HEK293 (cell line): ENCODE measurements at regions not wholly inside any gene's neighbourhood (a gene's known extent, or its start where the extent isn't known, plus 50 kb on each side); places are given as distances from the start of the nearest gene placed in this dataset.

Source experiments
- CTCF ChIA-PET: fragments of 350-600 bp; formaldehyde crosslinking; extraction: SDS; loops from one replicate; lab custom pipeline; 2021; ENCODE audit warnings: antibody characterized with exemption; lab: Yijun Ruan, JAX
- POLR2A ChIA-PET: fragments of 300-600 bp; formaldehyde crosslinking; extraction: SDS; loops from one replicate; lab custom pipeline; 2020; ENCODE audit warnings: antibody characterized with exemption, inconsistent platforms; lab: Yijun Ruan, JAX
- H3K27ac ChIP-seq: fragments of 200-500 bp; sonication (Bioruptor generic); 2 replicates; pipeline ENCODE4 v1.5.1; 2014; ENCODE audit warnings: low read depth, low read length, control low read depth, inconsistent platforms; ENCODE audit errors: extremely low read depth
- H3K36me3 ChIP-seq, 2 experiments: fragments of 200-500 bp in 1 of 2; sonication (Bioruptor generic) in 1 of 2; 1 replicate in 1 of 2; 2 replicates in 1 of 2; pipeline ENCODE4 v1.5.1; 2014 to 2017; ENCODE audit warnings: inconsistent platforms in 2 of 2, low read length in 2 of 2; ENCODE audit not compliant: control insufficient read depth in 2 of 2, insufficient read depth in 1 of 2
- H3K4me1 ChIP-seq: fragments of 200-500 bp; sonication (Bioruptor generic); 2 replicates; pipeline ENCODE4 v1.5.1; 2014; ENCODE audit warnings: mild to moderate bottlenecking, low read length, inconsistent platforms; ENCODE audit not compliant: control insufficient read depth, insufficient read depth
- H3K4me3 ChIP-seq: 2 replicates; pipeline ENCODE4 v1.5.1; 2011; ENCODE audit warnings: low read depth, mild to moderate bottlenecking, control low read depth, low read length, moderate library complexity
- H3K9me3 ChIP-seq: fragments of 200-500 bp; sonication (Bioruptor generic); 2 replicates; pipeline ENCODE4 v1.5.1; 2014; ENCODE audit warnings: low read depth, low read length, inconsistent platforms; ENCODE audit not compliant: control insufficient read depth, insufficient read depth
- KLF10 ChIP-seq: fragments of 450-650 bp; IDR thresholded peaks from 2 replicates; pipeline ENCODE4 v1.5.1; 2018; ENCODE audit warnings: missing biosample characterization, mild to moderate bottlenecking, missing genetic modification characterization
- RBAK ChIP-seq: fragments of 450-650 bp; formaldehyde crosslinking; IDR thresholded peaks from 2 replicates; pipeline ENCODE4 v1.5.1; 2016; ENCODE audit warnings: missing biosample characterization, missing genetic modification characterization
- ZEB2 ChIP-seq: fragments of 450-650 bp; formaldehyde crosslinking; IDR thresholded peaks from 2 replicates; pipeline ENCODE4 v1.5.1; 2016; ENCODE audit warnings: missing biosample characterization, missing genetic modification characterization
- ZIC2 ChIP-seq: fragments of 450-650 bp; formaldehyde crosslinking; IDR thresholded peaks from 2 replicates; pipeline ENCODE4 v1.5.1; 2016; ENCODE audit warnings: missing biosample characterization, missing genetic modification characterization
- ZNF133 ChIP-seq: fragments of 450-650 bp; formaldehyde crosslinking; IDR thresholded peaks from 2 replicates; pipeline ENCODE4 v1.5.1; 2016; ENCODE audit warnings: missing biosample characterization, missing genetic modification characterization
- ZNF155 ChIP-seq: fragments of 450-650 bp; formaldehyde crosslinking; IDR thresholded peaks from 2 replicates; pipeline ENCODE4 v1.5.1; 2016; ENCODE audit warnings: missing biosample characterization, missing genetic modification characterization
- ZNF266 ChIP-seq: fragments of 450-650 bp; formaldehyde crosslinking; IDR thresholded peaks from 2 replicates; pipeline ENCODE4 v1.5.1; 2016; ENCODE audit warnings: missing biosample characterization, missing genetic modification characterization, low read depth
- ZNF433 ChIP-seq: fragments of 450-650 bp; formaldehyde crosslinking; IDR thresholded peaks from 2 replicates; pipeline ENCODE4 v1.5.1; 2016; ENCODE audit warnings: missing biosample characterization, missing genetic modification characterization, low read depth
- ZNF701 ChIP-seq: fragments of 450-650 bp; formaldehyde crosslinking; IDR thresholded peaks from 2 replicates; pipeline ENCODE4 v1.5.1; 2016; ENCODE audit warnings: missing biosample characterization, missing genetic modification characterization
- TF ChIP-seq, protein P1 (sequence below): fragments of 450-650 bp; formaldehyde crosslinking; IDR thresholded peaks from 2 replicates; pipeline ENCODE4 v1.5.1; 2016; ENCODE audit warnings: missing biosample characterization, missing genetic modification characterization
- TF ChIP-seq, protein P2 (sequence below): fragments of 450-650 bp; formaldehyde crosslinking; conservative IDR thresholded peaks from 2 replicates; pipeline ENCODE4 v1.5.1; 2016; ENCODE audit warnings: low read depth, missing biosample characterization, missing genetic modification characterization
- TF ChIP-seq, protein P3 (sequence below): fragments of 450-650 bp; formaldehyde crosslinking; IDR thresholded peaks from 2 replicates; pipeline ENCODE4 v1.5.1; 2016; ENCODE audit warnings: missing biosample characterization, missing genetic modification characterization
- TF ChIP-seq, protein P4 (sequence below): fragments of 450-650 bp; formaldehyde crosslinking; IDR thresholded peaks from 2 replicates; pipeline ENCODE4 v1.5.1; 2017; ENCODE audit warnings: missing biosample characterization, missing genetic modification characterization
- TF ChIP-seq, protein P5 (sequence below): fragments of 450-650 bp; formaldehyde crosslinking; IDR thresholded peaks from 2 replicates; pipeline ENCODE4 v1.5.1; 2016; ENCODE audit warnings: missing biosample characterization, missing genetic modification characterization, borderline replicate concordance

DNA sequence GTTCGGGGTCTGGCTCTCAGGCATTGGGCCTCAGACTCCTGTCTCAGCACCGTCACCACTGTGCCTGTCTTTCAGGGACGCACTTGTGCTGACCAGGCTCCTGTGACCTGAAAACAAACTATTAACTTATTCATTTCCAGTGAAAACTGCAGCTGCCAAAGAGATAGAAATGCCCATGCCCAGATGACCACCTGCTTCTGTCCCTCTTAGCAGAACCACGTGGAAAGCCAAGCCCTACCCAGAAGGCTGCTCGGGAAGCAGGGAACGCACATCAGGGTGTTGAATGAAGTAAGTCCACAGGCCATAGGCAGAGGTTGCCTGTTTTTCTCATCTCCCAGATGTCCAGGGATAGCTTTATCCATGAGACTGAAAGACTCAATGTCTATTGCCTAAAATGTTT lies 219.3 kb downstream of the EBLN2 start:
- CTCF ChIA-PET = no interaction called here
- H3K4me3 ChIP-seq = no peak overlapping the region
- no peaks in the 10 kb centered on the region for H3K36me3 ChIP-seq
- POLR2A ChIA-PET = no interaction called here
- H3K9me3 ChIP-seq = no peaks in the 10 kb centered on the region
- H3K27ac ChIP-seq = no peak overlapping the region
- H3K4me1 ChIP-seq = peaks cover 6% of the 10 kb centered on the region; the same call in 1 of the 2 replicates
- no peak for TF ChIP-seq ZNF701 (tag by site-specific recombination)

DNA sequence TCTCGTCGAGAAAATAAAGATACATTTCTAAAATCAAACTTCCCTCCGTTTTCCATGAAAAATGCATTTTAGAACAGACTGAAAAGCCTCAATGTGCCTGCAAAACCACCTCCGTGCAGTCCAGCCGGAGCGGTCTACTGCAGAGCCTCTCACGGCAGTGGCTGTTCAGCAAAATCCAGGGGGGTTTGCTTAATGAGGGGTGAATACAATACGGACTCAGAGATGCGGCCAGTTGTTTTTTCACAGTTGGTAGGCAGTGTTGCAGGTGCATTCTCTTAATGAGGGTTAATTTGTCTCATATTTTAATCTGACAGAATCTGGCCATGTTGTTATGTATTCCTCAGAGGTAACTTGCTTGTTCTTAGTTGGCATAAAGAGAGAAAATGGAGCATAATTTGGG lies 223.0 kb downstream of the EBLN2 start:
- Histone ChIP-seq H3K4me1 (no peaks in the 10 kb centered on the region), H3K9me3 (no peaks in the 10 kb centered on the region), H3K36me3 (no peaks in the 10 kb centered on the region)
- ChIA-PET POLR2A (no interaction called here), CTCF (no interaction called here)
- TF ChIP-seq ZNF155 (tag by site-specific recombination) (no peak), KLF10 (tag by site-specific recombination) (no peak), ZEB2 (tag by site-specific recombination) (no peak), ZNF133 (tag by site-specific recombination) (no peak), ZNF266 (no peak), ZNF433 (tag by site-specific recombination) (no peak)
- TF ChIP-seq, protein P1, sequence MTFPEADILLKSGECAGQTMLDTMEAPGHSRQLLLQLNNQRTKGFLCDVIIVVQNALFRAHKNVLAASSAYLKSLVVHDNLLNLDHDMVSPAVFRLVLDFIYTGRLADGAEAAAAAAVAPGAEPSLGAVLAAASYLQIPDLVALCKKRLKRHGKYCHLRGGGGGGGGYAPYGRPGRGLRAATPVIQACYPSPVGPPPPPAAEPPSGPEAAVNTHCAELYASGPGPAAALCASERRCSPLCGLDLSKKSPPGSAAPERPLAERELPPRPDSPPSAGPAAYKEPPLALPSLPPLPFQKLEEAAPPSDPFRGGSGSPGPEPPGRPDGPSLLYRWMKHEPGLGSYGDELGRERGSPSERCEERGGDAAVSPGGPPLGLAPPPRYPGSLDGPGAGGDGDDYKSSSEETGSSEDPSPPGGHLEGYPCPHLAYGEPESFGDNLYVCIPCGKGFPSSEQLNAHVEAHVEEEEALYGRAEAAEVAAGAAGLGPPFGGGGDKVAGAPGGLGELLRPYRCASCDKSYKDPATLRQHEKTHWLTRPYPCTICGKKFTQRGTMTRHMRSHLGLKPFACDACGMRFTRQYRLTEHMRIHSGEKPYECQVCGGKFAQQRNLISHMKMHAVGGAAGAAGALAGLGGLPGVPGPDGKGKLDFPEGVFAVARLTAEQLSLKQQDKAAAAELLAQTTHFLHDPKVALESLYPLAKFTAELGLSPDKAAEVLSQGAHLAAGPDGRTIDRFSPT (tag by site-specific recombination) = no peak
- TF ChIP-seq, protein P2, sequence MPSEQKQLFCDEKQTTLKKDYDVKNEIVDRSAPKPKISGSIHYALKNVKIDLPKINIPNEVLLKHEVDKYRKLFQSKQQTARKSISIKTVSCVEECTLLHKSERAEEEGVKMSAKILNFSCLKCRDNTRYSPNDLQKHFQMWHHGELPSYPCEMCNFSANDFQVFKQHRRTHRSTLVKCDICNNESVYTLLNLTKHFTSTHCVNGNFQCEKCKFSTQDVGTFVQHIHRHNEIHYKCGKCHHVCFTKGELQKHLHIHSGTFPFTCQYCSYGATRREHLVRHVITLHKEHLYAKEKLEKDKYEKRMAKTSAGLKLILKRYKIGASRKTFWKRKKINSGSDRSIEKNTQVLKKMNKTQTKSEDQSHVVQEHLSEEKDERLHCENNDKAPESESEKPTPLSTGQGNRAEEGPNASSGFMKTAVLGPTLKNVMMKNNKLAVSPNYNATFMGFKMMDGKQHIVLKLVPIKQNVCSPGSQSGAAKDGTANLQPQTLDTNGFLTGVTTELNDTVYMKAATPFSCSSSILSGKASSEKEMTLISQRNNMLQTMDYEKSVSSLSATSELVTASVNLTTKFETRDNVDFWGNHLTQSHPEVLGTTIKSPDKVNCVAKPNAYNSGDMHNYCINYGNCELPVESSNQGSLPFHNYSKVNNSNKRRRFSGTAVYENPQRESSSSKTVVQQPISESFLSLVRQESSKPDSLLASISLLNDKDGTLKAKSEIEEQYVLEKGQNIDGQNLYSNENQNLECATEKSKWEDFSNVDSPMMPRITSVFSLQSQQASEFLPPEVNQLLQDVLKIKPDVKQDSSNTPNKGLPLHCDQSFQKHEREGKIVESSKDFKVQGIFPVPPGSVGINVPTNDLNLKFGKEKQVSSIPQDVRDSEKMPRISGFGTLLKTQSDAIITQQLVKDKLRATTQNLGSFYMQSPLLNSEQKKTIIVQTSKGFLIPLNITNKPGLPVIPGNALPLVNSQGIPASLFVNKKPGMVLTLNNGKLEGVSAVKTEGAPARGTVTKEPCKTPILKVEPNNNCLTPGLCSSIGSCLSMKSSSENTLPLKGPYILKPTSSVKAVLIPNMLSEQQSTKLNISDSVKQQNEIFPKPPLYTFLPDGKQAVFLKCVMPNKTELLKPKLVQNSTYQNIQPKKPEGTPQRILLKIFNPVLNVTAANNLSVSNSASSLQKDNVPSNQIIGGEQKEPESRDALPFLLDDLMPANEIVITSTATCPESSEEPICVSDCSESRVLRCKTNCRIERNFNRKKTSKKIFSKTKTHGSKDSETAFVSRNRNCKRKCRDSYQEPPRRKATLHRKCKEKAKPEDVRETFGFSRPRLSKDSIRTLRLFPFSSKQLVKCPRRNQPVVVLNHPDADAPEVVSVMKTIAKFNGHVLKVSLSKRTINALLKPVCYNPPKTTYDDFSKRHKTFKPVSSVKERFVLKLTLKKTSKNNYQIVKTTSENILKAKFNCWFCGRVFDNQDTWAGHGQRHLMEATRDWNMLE = no peak
- TF ChIP-seq, protein P3, sequence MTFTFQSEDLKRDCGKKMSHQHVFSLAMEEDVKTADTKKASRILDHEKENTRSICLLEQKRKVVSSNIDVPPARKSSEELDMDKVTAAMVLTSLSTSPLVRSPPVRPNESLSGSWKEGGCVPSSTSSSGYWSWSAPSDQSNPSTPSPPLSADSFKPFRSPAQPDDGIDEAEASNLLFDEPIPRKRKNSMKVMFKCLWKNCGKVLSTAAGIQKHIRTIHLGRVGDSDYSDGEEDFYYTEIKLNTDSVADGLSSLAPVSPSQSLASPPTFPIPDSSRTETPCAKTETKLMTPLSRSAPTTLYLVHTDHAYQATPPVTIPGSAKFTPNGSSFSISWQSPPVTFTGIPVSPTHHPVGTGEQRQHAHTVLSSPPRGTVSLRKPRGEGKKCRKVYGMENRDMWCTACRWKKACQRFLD (tag by site-specific recombination) = no peak
- TF ChIP-seq, protein P4, sequence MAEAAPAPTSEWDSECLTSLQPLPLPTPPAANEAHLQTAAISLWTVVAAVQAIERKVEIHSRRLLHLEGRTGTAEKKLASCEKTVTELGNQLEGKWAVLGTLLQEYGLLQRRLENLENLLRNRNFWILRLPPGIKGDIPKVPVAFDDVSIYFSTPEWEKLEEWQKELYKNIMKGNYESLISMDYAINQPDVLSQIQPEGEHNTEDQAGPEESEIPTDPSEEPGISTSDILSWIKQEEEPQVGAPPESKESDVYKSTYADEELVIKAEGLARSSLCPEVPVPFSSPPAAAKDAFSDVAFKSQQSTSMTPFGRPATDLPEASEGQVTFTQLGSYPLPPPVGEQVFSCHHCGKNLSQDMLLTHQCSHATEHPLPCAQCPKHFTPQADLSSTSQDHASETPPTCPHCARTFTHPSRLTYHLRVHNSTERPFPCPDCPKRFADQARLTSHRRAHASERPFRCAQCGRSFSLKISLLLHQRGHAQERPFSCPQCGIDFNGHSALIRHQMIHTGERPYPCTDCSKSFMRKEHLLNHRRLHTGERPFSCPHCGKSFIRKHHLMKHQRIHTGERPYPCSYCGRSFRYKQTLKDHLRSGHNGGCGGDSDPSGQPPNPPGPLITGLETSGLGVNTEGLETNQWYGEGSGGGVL (tag by site-specific recombination) = no peak
- TF ChIP-seq, all 188 proteins: peak for 0
- no peak overlapping the region for H3K27ac ChIP-seq
- no peak overlapping the region for H3K4me3 ChIP-seq

DNA sequence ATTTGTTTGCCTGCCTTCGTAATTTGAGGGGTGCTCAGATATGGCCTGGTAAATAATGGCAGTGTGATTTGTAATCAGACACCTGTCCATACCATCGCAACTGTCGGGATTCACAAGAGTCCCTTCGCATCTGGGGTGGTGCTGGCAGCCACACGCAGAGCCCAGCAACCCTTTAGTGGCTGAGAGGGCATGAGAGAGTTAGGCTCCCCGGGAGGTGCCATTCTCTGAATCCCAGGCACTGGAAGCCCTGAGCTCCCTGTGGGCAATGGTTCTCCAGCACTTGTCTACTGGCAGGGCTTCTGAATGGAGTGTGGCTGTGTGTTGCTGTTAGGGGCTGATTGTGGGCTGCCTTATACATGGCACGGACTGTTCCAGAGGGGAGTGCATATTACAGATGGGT lies 230.1 kb downstream of the EBLN2 start:
- ChIA-PET POLR2A (no interaction called here), CTCF (no interaction called here)
- Histone ChIP-seq H3K9me3 (no peaks in the 10 kb centered on the region), H3K4me3 (no peak overlapping the region), H3K27ac (no peak overlapping the region), H3K4me1 (peaks cover 2% of the 10 kb centered on the region; the same call in 1 of the 2 replicates), H3K36me3 (no peaks in the 10 kb centered on the region)
- TF ChIP-seq RBAK (tag by site-specific recombination) (no peak), ZIC2 (tag by site-specific recombination) (peak; percentile 52)
- TF ChIP-seq, protein P5, sequence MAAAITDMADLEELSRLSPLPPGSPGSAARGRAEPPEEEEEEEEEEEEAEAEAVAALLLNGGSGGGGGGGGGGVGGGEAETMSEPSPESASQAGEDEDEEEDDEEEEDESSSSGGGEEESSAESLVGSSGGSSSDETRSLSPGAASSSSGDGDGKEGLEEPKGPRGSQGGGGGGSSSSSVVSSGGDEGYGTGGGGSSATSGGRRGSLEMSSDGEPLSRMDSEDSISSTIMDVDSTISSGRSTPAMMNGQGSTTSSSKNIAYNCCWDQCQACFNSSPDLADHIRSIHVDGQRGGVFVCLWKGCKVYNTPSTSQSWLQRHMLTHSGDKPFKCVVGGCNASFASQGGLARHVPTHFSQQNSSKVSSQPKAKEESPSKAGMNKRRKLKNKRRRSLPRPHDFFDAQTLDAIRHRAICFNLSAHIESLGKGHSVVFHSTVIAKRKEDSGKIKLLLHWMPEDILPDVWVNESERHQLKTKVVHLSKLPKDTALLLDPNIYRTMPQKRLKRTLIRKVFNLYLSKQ = no peak
